ENCODE measurements at regions not wholly inside any gene's neighbourhood (a gene's known extent, or its start where the extent isn't known, plus 50 kb on each side); places are given as distances from the start of the nearest gene placed in this dataset.

DNA sequence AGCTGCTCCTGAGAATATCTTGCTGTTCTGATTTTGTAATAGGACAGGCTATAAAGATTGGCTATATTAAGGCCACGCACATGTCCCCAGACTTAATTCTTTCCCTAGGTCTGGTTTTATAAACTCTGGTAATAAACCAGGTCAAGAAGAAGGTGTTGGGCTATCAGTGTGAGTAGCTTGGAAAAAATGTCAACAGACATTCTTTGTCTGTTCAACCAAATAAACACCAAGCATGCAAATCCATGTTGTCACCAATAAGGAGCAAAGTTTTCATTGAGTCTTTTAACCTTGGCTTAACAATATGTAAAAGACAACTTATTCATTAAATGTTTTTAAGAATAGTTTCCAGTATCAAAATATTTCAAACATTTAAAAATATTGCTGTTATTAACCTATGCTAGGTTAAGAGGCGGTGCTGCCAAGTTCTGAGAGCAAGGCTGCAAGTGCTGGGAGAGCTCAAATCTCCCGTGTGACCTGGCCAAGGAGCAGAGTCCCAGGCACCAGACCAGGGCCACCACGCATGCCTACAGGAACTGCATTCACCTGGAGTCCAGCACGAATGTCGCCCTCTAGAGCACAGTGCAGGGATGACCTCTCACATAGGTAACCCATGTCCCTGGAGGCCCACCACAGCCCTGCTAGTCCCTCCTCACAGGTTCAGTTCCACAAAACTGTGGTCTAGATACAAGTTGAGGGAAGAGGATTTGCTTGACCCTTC lies 120.5 kb upstream of the POU3F3 start:
- POLR2A ChIA-PET, result no interaction called here
- peak; percentile 65 for DNase-seq (ENCODE audit: extremely low spot score)
- CTCF ChIA-PET, result interaction anchor here (0.7 kb wide), 2 partner anchors 116 to 289 kb away, joined by 3 to 4 read pairs; no protein-coding TSS in a partner anchor
- TF ChIP-seq ARNT (IDR thresholded peaks at IDR 0.05) (no peak), CTBP1 (IDR thresholded peaks at IDR 0.05; ENCODE audit: borderline replicate concordance) (no peak), SUZ12 (IDR thresholded peaks at IDR 0.05) (no peak), NFRKB (IDR thresholded peaks at IDR 0.05) (no peak), TARDBP (IDR thresholded peaks at IDR 0.05) (no peak), HDGF (IDR thresholded peaks at IDR 0.05; ENCODE audit: borderline replicate concordance) (no peak)
- TF ChIP-seq, protein P1, sequence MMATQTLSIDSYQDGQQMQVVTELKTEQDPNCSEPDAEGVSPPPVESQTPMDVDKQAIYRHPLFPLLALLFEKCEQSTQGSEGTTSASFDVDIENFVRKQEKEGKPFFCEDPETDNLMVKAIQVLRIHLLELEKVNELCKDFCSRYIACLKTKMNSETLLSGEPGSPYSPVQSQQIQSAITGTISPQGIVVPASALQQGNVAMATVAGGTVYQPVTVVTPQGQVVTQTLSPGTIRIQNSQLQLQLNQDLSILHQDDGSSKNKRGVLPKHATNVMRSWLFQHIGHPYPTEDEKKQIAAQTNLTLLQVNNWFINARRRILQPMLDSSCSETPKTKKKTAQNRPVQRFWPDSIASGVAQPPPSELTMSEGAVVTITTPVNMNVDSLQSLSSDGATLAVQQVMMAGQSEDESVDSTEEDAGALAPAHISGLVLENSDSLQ (IDR thresholded peaks at IDR 0.05), result no peak

DNA sequence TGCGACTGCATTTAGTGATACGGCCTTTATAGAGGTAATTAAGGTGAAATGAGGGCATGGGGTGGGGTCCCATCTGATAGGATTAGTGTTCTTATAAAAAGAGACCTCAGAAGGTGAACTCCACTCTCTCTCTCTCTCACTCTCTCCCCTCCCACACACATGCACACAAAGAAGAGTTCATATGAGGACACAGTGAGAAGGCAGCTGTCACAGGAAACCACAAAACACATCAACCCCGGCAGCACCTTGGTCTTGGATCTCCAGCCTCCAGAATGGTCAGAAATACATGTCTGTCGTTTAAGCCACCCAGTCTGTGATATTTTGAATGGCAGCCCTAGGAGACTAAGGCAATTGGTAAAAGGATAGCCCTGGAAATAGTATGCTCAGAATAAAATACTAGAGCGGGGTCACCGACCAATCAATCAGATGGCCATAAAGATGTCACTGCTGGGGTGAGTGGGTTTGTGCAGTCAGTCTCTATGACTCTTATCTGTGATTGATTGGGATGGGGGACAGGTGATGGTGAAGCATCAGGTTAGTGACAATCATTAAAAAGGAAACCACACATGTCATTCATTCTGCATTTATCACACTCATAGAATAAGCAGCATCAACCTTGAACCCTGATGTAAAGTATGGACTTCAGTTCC lies 118.9 kb upstream of the POU3F3 start:
- no peak for DNase-seq (ENCODE audit: extremely low spot score)
- ChIA-PET POLR2A (no interaction called here), CTCF (no interaction called here)
- no peak for TF ChIP-seq SP1 (IDR thresholded peaks at IDR 0.05)
- TF ChIP-seq, protein P1 (IDR thresholded peaks at IDR 0.05), result peak; percentile 84

DNA sequence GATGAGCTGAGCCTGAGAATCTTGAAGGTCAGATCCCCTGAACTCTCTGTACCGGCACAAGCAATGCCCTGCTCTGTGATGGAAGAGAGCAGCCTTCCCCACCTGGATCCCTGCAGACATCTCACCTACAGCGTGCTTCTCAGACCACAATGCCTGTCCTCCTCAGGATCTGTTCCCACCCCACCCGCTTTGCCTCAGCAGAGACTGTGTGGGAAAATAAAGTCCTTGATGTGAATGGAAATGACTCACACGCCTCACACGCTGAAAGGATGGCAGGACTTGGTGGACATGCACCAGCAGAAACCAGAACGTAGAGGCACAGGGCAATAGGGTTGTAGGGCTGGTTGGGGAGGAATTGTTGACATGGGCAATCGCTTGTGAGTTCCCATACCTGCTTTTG lies 117.9 kb upstream of the POU3F3 start:
- TF ChIP-seq ARNT (IDR thresholded peaks at IDR 0.05) (no peak), HDGF (IDR thresholded peaks at IDR 0.05; ENCODE audit: borderline replicate concordance) (no peak), LEF1 (IDR thresholded peaks at IDR 0.05; ENCODE audit: borderline replicate concordance) (no peak)
- ChIA-PET CTCF (no interaction called here), POLR2A (no interaction called here)
- no peak for DNase-seq (ENCODE audit: extremely low spot score)

DNA sequence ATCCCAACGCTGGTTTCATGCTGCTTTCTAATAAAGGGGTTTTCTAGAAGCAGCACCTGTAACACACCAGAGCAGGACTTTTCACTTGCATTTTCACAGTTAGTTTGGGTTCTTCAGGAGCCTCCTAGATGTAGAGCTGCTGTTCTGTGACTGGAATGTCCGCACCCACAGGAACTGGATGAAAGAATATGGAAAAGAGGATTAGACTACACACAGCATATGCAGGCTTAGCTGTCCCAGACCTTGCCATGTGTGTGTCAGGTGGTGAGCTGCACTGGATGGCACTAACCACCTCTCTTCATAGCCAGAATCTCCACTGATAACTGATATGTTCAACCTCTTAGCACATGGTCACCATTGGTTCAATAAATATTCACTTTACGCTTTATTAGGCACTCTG lies 112.1 kb upstream of the POU3F3 start:
- DNase-seq (ENCODE audit: extremely low spot score), result no peak
- CTCF ChIA-PET, result no interaction called here
- POLR2A ChIA-PET, result no interaction called here
- TF ChIP-seq BHLHE40 (IDR thresholded peaks at IDR 0.05; ENCODE audit: borderline replicate concordance) (no peak), FOXM1 (IDR thresholded peaks at IDR 0.05; ENCODE audit: borderline replicate concordance) (no peak), L3MBTL2 (conservative IDR thresholded peaks at IDR 0.05) (no peak), FOXK2 (IDR thresholded peaks at IDR 0.05) (no peak), SP1 (IDR thresholded peaks at IDR 0.05) (no peak), FOXA1 (IDR thresholded peaks at IDR 0.05) (no peak), ARNT (IDR thresholded peaks at IDR 0.05) (no peak), CTBP1 (IDR thresholded peaks at IDR 0.05; ENCODE audit: borderline replicate concordance) (no peak), TARDBP (IDR thresholded peaks at IDR 0.05) (no peak), LEF1 (IDR thresholded peaks at IDR 0.05; ENCODE audit: borderline replicate concordance) (no peak), SUZ12 (IDR thresholded peaks at IDR 0.05) (no peak), ELF4 (IDR thresholded peaks at IDR 0.05) (no peak)
- TF ChIP-seq, protein P1 (IDR thresholded peaks at IDR 0.05), result no peak

DNA sequence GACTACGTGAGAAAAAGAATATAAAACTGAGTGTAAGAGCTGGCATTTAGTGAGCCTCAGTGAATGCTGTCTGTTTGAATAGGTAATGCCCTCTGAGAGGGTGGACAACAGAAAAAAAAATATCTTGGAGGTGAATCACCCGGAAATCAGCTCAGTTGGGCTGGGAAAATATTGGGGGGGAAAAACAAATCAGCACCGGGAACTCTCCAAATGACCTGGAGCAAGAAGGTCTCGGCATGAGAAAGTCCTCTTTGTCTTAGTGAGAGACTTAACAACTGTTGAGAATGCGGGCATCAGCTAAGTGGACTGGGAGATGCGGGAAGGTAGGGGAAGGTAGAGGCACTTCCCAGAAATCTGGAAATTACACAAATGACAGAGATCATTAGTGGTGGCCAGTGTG lies 109.4 kb upstream of the POU3F3 start:
- DNase-seq (ENCODE audit: extremely low spot score), result no peak
- CTCF ChIA-PET, result no interaction called here
- POLR2A ChIA-PET, result no interaction called here
- TF ChIP-seq FOXM1 (IDR thresholded peaks at IDR 0.05; ENCODE audit: borderline replicate concordance) (no peak), SUZ12 (IDR thresholded peaks at IDR 0.05) (no peak), ARNT (IDR thresholded peaks at IDR 0.05) (no peak), NFRKB (IDR thresholded peaks at IDR 0.05) (no peak), ZNF384 (IDR thresholded peaks at IDR 0.05) (no peak), L3MBTL2 (conservative IDR thresholded peaks at IDR 0.05) (no peak), BHLHE40 (IDR thresholded peaks at IDR 0.05; ENCODE audit: borderline replicate concordance) (no peak), HDGF (IDR thresholded peaks at IDR 0.05; ENCODE audit: borderline replicate concordance) (no peak), FOXK2 (IDR thresholded peaks at IDR 0.05) (no peak), SP1 (IDR thresholded peaks at IDR 0.05) (no peak), FOXA1 (IDR thresholded peaks at IDR 0.05) (no peak), ELF4 (IDR thresholded peaks at IDR 0.05) (no peak)

DNA sequence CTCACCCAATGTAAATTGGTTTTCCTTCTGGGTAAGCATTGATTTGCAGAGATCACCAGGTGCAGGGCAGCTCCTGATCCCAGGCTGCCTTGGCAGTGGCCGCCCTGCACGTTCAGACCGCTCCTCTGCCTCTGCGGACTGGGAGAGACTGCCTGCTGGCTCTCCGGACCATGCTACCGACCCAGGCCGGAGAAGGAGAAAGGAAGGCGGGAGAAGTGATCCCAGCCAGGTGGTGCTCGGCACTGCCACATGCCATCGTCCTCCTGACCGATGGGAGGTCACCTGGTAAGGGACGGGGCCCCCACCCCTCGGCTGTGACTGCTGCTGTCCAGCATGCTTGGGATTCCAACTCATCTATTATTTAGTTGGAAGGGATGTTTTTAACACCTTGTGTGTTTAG lies 108.1 kb upstream of the POU3F3 start:
- ChIA-PET CTCF (no interaction called here), POLR2A (no interaction called here)
- DNase-seq (ENCODE audit: extremely low spot score), result no peak
- TF ChIP-seq NFRKB (IDR thresholded peaks at IDR 0.05) (no peak), SP1 (IDR thresholded peaks at IDR 0.05) (no peak), FOXA1 (IDR thresholded peaks at IDR 0.05) (no peak), TARDBP (IDR thresholded peaks at IDR 0.05) (no peak), CTBP1 (IDR thresholded peaks at IDR 0.05; ENCODE audit: borderline replicate concordance) (no peak), FOXK2 (IDR thresholded peaks at IDR 0.05) (no peak), ELF4 (IDR thresholded peaks at IDR 0.05) (no peak), BHLHE40 (IDR thresholded peaks at IDR 0.05; ENCODE audit: borderline replicate concordance) (no peak), HDGF (IDR thresholded peaks at IDR 0.05; ENCODE audit: borderline replicate concordance) (no peak), ARNT (IDR thresholded peaks at IDR 0.05) (no peak), ZNF384 (IDR thresholded peaks at IDR 0.05) (no peak), LEF1 (IDR thresholded peaks at IDR 0.05; ENCODE audit: borderline replicate concordance) (no peak), SUZ12 (IDR thresholded peaks at IDR 0.05) (no peak), L3MBTL2 (conservative IDR thresholded peaks at IDR 0.05) (no peak), FOXM1 (IDR thresholded peaks at IDR 0.05; ENCODE audit: borderline replicate concordance) (no peak)
- TF ChIP-seq, protein P1 (IDR thresholded peaks at IDR 0.05), result no peak
